Activated naive CD4-positive, alpha-beta T cell treated with anti-CD3 and anti-CD28 coated beads, Interleukin-2, amount 50 U/mL, for 72 hours (primary cell): ENCODE measurements at regions not wholly inside any gene's neighbourhood (a gene's known extent, or its start where the extent isn't known, plus 50 kb on each side); places are given as distances from the start of the nearest gene placed in this dataset.
"Not testable (repeated sequence)": the region's sequence is repeated elsewhere in the genome, so short reads cannot be mapped to it uniquely, and the experiment has no call there.

ENCODE experiments used
- ATAC-seq, 2 donors: fragments of 150-1000 bp; cut with Tn5 transposase; 2 replicates each; pipeline ENCODE4 v1.10.0; 2021; ENCODE audit warnings: mild to moderate bottlenecking in 2 of 2, moderate library complexity in 2 of 2
- DNase-seq, 2 donors: peaks; one replicate each; pipeline ENCODE4 v3.0.0; 2021 to 2022; ENCODE audit warnings: low spot score in 2 of 2
- H3K27ac Mint-ChIP-seq, 2 donors: one replicate each; pipeline ENCODE4 v1.8.0; 2022; ENCODE audit warnings: mild to moderate bottlenecking in 2 of 2, mixed read lengths in 2 of 2
- H3K36me3 Mint-ChIP-seq, 2 donors: one replicate each; pipeline ENCODE4 v1.8.0; 2022; ENCODE audit warnings: mixed read lengths in 2 of 2
- H3K9me3 Mint-ChIP-seq, 2 donors: one replicate each; pipeline ENCODE4 v1.8.0; 2022; ENCODE audit warnings: mixed read lengths in 2 of 2

- no peak overlapping the region for H3K27ac Mint-ChIP-seq
Measured at GRCh38 chr6:15908871-15909270, 220.0 kb upstream of the MYLIP start.

GRCh38 chr6:15907914-15908518 lies 220.9 kb upstream of the MYLIP start:
- DNase-seq (no peak), ATAC-seq (no peak)
- Mint-ChIP-seq H3K36me3 (peaks cover 0 to 14% of the 10 kb centered on the region in 2 donors), H3K27ac (no peak overlapping the region), H3K9me3 (no peaks in the 10 kb centered on the region)

More at GRCh38 chr6:15908871-15909270, 220.0 kb upstream of the MYLIP start:
- Mint-ChIP-seq H3K9me3 (peaks cover 0 to 4% of the 10 kb centered on the region in 2 donors), H3K36me3 (peaks cover 0 to 12% of the 10 kb centered on the region in 2 donors)
- DNase-seq (no peak), ATAC-seq (no peak)

GRCh38 chr6:15907220-15907913 lies 221.5 kb upstream of the MYLIP start:
- H3K27ac Mint-ChIP-seq, ATAC-seq, DNase-seq, H3K9me3 Mint-ChIP-seq: not testable (repeated sequence)
- peaks cover 0 to 14% of the 10 kb centered on the region in 2 donors for H3K36me3 Mint-ChIP-seq

- ATAC-seq: no peak
- Mint-ChIP-seq H3K9me3 (no peaks in the 10 kb centered on the region), H3K36me3 (peaks cover 0 to 14% of the 10 kb centered on the region in 2 donors), H3K27ac (no peak overlapping the region)
- no peak for DNase-seq
Measured at GRCh38 chr6:15906420-15907016, 222.4 kb upstream of the MYLIP start.

- ATAC-seq: no peak
- Mint-ChIP-seq H3K36me3 (peaks cover 0 to 14% of the 10 kb centered on the region in 2 donors), H3K9me3 (no peaks in the 10 kb centered on the region), H3K27ac (no peak overlapping the region)
- no peak for DNase-seq
Measured at GRCh38 chr6:15905488-15906419, 223.1 kb upstream of the MYLIP start.

- Mint-ChIP-seq H3K36me3 (peaks cover 0 to 14% of the 10 kb centered on the region in 2 donors), H3K27ac (no peak overlapping the region), H3K9me3 (no peaks in the 10 kb centered on the region)
- no peak for DNase-seq
- no peak for ATAC-seq
Measured at GRCh38 chr6:15904651-15905376, 224.1 kb upstream of the MYLIP start.

GRCh38 chr6:15901141-15902115 lies 227.5 kb upstream of the MYLIP start:
- Mint-ChIP-seq H3K27ac (peak overlapping the region; percentile 28 to 80), H3K9me3 (no peaks in the 10 kb centered on the region), H3K36me3 (peaks cover 0 to 14% of the 10 kb centered on the region in 2 donors)
- peak; percentile 91 to 97 for ATAC-seq
- DNase-seq: peak in 1 of 2 donors; percentile 25

GRCh38 chr6:15898693-15899092 lies 230.2 kb upstream of the MYLIP start:
- DNase-seq: no peak
- Mint-ChIP-seq H3K27ac (no peak overlapping the region), H3K36me3 (peaks cover 0 to 6% of the 10 kb centered on the region in 2 donors), H3K9me3 (no peaks in the 10 kb centered on the region)
- ATAC-seq: no peak

GRCh38 chr6:15897063-15897876 lies 231.6 kb upstream of the MYLIP start:
- ATAC-seq (no peak), DNase-seq (no peak)
- H3K9me3 Mint-ChIP-seq: no peaks in the 10 kb centered on the region
- no peak overlapping the region for H3K27ac Mint-ChIP-seq
- no peaks in the 10 kb centered on the region for H3K36me3 Mint-ChIP-seq

GRCh38 chr6:15894973-15895725 lies 232.3 kb upstream of the DTNBP1 start:
- ATAC-seq (no peak), DNase-seq (no peak)
- H3K9me3 Mint-ChIP-seq: peaks cover 0 to 3% of the 10 kb centered on the region in 2 donors
- no peak overlapping the region for H3K27ac Mint-ChIP-seq
- H3K36me3 Mint-ChIP-seq: no peaks in the 10 kb centered on the region

GRCh38 chr6:15893556-15894253 lies 230.9 kb upstream of the DTNBP1 start:
- Mint-ChIP-seq H3K36me3 (no peaks in the 10 kb centered on the region), H3K9me3 (peaks cover 0 to 3% of the 10 kb centered on the region in 2 donors), H3K27ac (no peak overlapping the region)
- DNase-seq: no peak
- no peak for ATAC-seq

GRCh38 chr6:15892369-15892768 lies 229.5 kb upstream of the DTNBP1 start:
- DNase-seq (no peak), ATAC-seq (no peak)
- peaks cover 0 to 3% of the 10 kb centered on the region in 2 donors for H3K9me3 Mint-ChIP-seq
- H3K27ac Mint-ChIP-seq: no peak overlapping the region
- H3K36me3 Mint-ChIP-seq: no peaks in the 10 kb centered on the region
